ENCODE measurements at regions not wholly inside any gene's neighbourhood (a gene's known extent, or its start where the extent isn't known, plus 50 kb on each side); places are given as distances from the start of the nearest gene placed in this dataset.

- TF ChIP-seq CTCF (conservative IDR thresholded peaks at IDR 0.05; ENCODE audit: low read depth, low read length) = no peak
- no peak overlapping the region for H3K4me3 ChIP-seq (ENCODE audit: low read depth, low read length)
- DNase-seq (ENCODE audit: low read depth) = no peak
Measured at GRCh38 chr5:125002727-125003598, 256.5 kb upstream of the ZNF608 start.

- DNase-seq (ENCODE audit: low read depth) = no peak
- TF ChIP-seq CTCF (conservative IDR thresholded peaks at IDR 0.05; ENCODE audit: low read depth, low read length) = no peak
- H3K4me3 ChIP-seq (ENCODE audit: low read depth, low read length) = no peak overlapping the region
Measured at GRCh38 chr5:125004009-125004408, 257.6 kb upstream of the ZNF608 start.

GRCh38 chr5:125005266-125005665 is 258.8 kb upstream of the ZNF608 start:
- no peak for TF ChIP-seq CTCF (conservative IDR thresholded peaks at IDR 0.05; ENCODE audit: low read depth, low read length)

GRCh38 chr5:125006011-125006685 is 259.7 kb upstream of the ZNF608 start:
- H3K4me3 ChIP-seq (ENCODE audit: low read depth, low read length) = no peak overlapping the region
- TF ChIP-seq CTCF (conservative IDR thresholded peaks at IDR 0.05; ENCODE audit: low read depth, low read length) = no peak
- DNase-seq (ENCODE audit: low read depth) = no peak

More at GRCh38 chr5:125005266-125005665, 258.8 kb upstream of the ZNF608 start:
- no peak for DNase-seq (ENCODE audit: low read depth)
- H3K4me3 ChIP-seq (ENCODE audit: low read depth, low read length) = no peak overlapping the region

- no peak for DNase-seq (ENCODE audit: low read depth)
- no peak for TF ChIP-seq CTCF (conservative IDR thresholded peaks at IDR 0.05; ENCODE audit: low read depth, low read length)
- H3K4me3 ChIP-seq (ENCODE audit: low read depth, low read length) = no peak overlapping the region
Measured at GRCh38 chr5:125010356-125010755, 263.9 kb upstream of the ZNF608 start.

GRCh38 chr5:125011014-125011413 is 264.6 kb upstream of the ZNF608 start:
- TF ChIP-seq CTCF (conservative IDR thresholded peaks at IDR 0.05; ENCODE audit: low read depth, low read length) = no peak
- no peak overlapping the region for H3K4me3 ChIP-seq (ENCODE audit: low read depth, low read length)
- no peak for DNase-seq (ENCODE audit: low read depth)
